GM12874 (cell line): ENCODE measurements at regions not wholly inside any gene's neighbourhood (a gene's known extent, or its start where the extent isn't known, plus 50 kb on each side); places are given as distances from the start of the nearest gene placed in this dataset.

Experiments
- TF ChIP-seq, protein P1 (sequence below): IDR thresholded peaks from 2 replicates; pipeline ENCODE4 v1.5.1; 2011; ENCODE audit warnings: low read depth, mild to moderate bottlenecking, control low read depth, low read length, moderate library complexity; ENCODE audit not compliant: insufficient read depth

GRCh38 chr5:159663986-159664385, 252.3 kb upstream of the ADRA1B start:
- TF ChIP-seq, protein P1, sequence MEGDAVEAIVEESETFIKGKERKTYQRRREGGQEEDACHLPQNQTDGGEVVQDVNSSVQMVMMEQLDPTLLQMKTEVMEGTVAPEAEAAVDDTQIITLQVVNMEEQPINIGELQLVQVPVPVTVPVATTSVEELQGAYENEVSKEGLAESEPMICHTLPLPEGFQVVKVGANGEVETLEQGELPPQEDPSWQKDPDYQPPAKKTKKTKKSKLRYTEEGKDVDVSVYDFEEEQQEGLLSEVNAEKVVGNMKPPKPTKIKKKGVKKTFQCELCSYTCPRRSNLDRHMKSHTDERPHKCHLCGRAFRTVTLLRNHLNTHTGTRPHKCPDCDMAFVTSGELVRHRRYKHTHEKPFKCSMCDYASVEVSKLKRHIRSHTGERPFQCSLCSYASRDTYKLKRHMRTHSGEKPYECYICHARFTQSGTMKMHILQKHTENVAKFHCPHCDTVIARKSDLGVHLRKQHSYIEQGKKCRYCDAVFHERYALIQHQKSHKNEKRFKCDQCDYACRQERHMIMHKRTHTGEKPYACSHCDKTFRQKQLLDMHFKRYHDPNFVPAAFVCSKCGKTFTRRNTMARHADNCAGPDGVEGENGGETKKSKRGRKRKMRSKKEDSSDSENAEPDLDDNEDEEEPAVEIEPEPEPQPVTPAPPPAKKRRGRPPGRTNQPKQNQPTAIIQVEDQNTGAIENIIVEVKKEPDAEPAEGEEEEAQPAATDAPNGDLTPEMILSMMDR = no peak

GRCh38 chr5:159667286-159667685, 249.0 kb upstream of the ADRA1B start:
- TF ChIP-seq, protein P1 = no peak

DNA sequence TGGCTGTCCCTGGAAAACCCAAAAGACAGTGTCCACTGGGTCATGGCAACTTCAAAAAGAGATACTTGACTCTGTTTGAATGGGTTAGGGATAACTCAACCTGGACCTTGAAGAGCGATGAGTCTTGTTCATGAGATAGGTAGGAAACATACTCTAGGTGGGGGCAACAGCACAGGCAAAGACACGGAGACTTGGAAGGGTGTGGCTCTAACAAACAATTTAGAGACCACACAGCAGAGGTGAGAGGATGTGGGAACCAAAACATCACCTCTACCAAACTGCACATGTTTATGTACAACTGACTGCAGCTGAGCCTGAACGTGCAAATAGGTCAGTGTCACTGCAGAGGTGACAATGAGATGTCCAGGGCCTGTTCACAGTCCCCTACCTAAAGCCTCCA, 247.7 kb upstream of the ADRA1B start:
- TF ChIP-seq, protein P1 = no peak

GRCh38 chr5:159669559-159669958, 246.7 kb upstream of the ADRA1B start:
- TF ChIP-seq, protein P1 = no peak

GRCh38 chr5:159671886-159672285, 244.4 kb upstream of the ADRA1B start:
- TF ChIP-seq, protein P1 = no peak

DNA sequence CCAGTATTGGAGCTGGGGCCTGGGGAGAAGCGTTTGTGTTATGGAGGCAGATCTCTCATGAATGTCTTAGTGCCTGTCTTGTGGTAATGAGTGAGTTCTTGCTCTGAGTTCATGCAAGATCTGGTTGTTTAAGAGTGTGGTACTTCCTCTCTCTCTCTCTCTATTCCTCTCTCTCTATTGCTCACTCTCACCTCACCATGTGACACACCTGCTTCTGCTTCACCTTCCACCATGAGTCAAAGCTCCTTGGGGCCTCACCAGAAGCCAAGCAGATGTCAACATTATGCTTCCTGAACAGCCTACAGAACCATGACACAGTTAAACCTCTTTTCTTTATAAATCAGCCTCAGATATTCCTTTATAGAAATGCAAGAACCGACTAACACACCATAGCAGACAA, 242.7 kb upstream of the ADRA1B start:
- TF ChIP-seq, protein P1 = no peak

DNA sequence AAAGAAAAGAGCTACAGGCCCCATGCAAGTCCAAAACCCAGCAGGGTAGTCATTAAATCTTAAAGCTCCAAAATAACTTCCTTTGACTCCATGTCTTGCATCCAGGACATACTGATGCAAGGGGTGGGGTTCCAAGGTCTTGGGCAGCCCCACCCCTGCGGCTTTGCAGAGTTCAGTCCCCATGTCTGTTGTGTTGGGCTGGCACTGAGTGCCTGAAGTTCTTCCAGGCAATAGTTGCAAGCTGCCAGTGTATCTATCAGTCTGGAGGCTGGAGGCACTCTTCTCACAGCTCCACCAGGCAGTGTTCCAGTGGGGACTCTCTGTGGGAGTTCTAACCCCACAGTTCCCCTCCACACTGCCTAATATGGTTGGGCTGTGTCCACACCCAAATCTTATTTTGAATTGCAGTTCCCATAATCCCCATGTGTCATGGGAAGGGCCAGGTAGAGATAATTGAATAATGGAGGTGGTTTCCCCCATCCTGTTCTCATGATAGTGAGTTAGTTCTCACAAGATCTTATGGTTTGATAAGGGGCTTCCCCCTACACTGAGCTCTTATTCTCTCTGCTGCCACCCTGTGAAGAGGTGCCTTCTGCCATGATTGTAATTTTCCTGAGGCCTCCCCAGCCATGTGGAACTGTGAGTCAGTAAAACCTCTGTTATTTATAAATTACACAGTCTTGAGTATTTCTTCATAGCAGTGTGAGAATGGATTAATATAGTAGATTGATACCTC, 237.5 kb upstream of the ADRA1B start:
- TF ChIP-seq, protein P1 = no peak
